GM21576 (cell line): ENCODE measurements at regions not wholly inside any gene's neighbourhood (a gene's known extent, or its start where the extent isn't known, plus 50 kb on each side); places are given as distances from the start of the nearest gene placed in this dataset.
"Not testable (repeated sequence)": the region's sequence is repeated elsewhere in the genome, so short reads cannot be mapped to it uniquely, and the experiment has no call there.

ENCODE experiments used
- ATAC-seq: cut with Tn5 transposase; IDR thresholded peaks from one replicate; pipeline ENCODE4 v1.9.1; 2021; ENCODE audit warnings: mild to moderate bottlenecking, moderate library complexity; ENCODE audit not compliant: unreplicated experiment

DNA sequence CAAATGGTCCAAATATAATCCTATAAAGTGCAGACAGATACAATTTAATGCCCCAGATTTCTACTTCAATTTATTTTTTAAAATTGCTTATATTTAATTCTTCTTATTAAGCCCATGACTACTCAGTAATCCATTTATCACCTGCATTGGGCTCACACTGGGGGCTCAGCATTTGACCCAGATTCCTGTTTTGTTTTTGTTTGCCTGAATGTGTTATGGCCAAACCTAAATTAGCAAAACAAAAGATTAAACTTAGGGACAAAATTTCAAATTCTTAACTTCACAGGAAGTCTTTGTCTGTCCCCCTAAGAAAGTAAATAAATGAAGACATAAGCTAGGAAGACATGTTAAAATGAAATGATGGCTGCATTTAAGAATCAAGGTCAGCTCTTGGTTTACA lies 322.3 kb downstream of the RMST start:
- ATAC-seq = no peak

DNA sequence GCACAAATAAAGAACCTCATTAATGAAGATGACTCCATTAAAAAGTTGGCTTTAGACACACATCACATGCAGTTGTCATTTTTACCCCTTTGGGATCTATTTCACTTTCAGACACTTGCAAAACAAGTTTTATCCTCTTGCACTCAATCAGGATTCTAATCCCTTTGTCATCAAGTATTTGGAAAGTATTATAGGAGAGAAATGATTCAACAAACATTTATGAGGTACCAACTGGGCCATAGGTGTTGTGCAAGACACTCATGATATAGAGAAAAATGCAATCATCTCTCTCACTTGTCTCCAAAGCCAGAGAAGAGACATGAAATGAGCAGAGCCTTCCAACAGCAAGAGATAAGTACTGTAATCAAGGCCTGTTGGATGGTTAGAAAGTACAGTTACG lies 327.7 kb downstream of the RMST start:
- no peak for ATAC-seq

GRCh38 chr12:97797473-97797872 lies 334.9 kb downstream of the RMST start:
- ATAC-seq = no peak

- no peak for ATAC-seq
Observed at GRCh38 chr12:97800561-97800960, 338.0 kb downstream of the RMST start.

DNA sequence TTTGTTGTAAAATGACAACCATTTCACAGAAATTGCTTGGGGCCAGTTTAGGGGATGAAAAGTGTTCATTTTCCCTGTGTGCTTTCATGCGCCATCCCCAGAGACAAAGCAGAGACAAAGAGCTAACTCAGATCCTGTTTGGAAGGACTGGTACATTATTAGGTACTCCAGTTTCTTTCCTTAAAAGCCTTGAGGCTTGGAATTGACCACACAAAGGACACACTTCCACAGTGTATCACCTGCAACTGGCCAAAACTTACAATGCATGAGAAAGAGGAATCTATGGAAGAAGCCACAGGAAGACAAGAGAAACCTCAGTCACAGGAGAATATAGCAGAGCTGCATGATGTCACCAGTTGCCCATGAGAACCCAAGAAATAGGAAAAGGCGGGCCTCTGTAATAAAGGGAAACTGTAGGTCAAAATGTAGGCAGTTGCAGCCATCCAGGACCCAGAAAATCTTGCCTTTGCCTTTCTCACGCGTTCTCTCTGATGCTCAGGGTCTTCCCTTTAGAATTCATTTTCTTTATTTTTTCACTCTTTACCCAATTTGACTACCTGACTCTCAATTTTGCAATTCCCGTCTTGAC lies 339.0 kb downstream of the RMST start:
- no peak for ATAC-seq

DNA sequence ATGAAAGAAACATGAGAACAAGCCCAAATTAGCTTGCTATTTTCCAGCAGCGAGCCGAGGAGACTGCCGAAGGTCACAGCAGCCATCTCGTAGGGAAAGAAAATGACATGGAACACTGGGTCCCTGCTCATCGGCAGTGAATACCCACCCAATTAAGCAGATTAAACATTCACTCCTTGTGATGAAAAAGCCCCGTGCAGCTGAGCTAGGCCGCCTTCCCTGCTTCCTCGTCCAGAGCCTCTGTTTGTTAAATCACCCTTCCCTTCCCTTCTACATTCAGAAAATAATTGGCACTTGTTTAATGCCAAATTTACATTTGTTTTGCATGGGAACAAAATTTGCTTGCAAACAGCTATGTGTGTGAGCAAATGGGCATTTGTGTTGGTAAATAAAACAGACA lies 342.5 kb downstream of the RMST start:
- ATAC-seq = no peak

- no peak for ATAC-seq
Observed at GRCh38 chr12:97813301-97813700, 350.7 kb downstream of the RMST start.

DNA sequence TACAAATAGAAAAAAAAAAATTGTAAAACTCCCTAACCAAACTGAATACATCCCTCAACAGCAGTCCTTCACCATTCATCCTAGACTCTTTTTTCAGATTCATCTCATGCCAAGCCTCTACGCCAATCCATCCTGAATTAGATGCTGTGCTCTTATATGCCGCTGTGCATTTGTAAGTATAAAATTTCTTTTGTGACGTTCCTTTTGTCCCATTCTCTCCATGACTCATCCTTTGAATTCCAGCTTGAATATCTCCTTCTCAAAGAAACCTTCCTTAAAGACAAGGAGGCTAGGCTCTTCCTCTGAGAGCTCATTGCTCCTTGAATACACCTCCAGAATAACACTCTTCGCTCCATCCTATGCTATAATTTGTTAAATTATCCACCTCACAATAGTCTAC lies 359.2 kb downstream of the RMST start:
- ATAC-seq = no peak

DNA sequence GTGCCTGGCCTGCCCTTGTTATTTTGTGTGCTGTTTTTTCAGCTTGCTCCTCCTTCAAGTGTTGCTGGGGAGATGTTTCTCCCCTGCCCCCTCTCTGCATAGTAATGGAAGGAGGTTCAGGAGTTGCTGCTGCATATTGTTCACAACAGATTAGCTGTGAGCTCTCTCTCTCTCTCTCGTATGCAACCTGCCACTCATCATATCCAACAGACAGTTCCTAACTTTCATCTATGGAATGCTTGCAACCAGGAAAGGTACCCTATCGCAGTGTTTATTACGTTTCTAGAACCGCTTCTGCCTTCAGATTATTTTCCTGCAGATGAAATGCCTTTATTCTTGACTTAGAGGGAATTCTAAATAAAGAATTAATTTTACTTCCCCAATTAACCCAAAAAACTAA lies 372.9 kb downstream of the RMST start:
- no peak for ATAC-seq

GRCh38 chr12:97837401-97837800 lies 374.8 kb downstream of the RMST start:
- no peak for ATAC-seq

DNA sequence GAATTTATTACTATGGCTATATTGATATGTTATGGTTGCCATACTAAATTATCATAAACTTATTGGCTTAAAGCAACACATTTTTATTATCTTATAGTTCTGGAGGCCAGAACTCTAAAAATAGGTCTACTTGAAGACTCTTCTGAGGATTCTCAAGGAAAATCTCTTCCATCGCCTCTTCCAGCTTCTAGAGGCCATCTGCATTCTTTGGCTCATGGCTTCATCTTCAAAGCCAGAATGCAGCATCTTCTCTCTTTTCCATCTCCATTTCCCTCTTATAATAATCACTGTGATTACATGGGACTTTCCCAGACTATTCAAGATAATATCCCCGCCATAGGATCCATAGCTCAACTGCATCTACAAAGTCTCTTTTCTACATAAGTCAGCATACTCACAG lies 385.4 kb downstream of the RMST start:
- no peak for ATAC-seq

DNA sequence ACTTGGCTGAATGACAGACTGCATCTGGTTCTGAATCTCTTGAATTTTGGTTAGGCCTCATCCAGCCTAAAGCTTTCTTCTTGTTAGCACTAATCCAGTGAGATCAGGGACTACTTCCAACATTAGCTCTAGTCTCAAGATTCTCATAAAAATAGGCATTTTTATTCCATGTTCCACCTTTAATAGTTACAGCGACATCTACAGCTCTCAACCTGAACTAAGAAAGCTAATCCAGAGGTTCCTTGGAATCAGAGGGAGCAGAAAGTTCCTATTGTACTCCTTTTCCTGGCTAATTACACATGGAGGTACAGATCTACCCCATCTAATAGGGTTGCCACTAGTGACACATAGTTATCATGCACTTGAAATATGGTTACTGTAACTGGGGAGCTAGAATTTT lies 391.9 kb downstream of the RMST start:
- no peak for ATAC-seq

- ATAC-seq = no peak
Observed at GRCh38 chr12:97862072-97862471, 399.5 kb downstream of the RMST start.

- no peak for ATAC-seq
Observed at GRCh38 chr12:97875064-97875463, 412.5 kb downstream of the RMST start.

GRCh38 chr12:97876780-97877179 lies 414.2 kb downstream of the RMST start:
- ATAC-seq = no peak

DNA sequence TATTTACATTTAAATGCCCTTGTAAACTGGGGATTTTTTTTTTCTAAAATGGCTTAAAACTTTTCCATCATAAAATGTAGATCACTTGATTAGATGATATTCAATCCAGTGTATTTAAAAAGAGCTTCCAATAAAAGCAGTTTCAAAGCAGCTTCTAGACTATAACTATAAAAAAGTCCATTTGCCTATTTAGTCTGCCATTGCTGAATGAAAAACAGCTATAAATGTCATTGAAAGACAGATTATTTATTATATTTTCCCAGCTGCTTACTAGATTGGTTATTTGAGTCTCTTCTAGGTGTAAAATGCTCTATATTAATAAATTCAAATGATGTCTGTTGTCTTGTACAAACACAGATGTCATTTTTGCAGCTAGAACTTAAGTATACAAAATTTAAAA lies 414.8 kb downstream of the RMST start:
- ATAC-seq = no peak

DNA sequence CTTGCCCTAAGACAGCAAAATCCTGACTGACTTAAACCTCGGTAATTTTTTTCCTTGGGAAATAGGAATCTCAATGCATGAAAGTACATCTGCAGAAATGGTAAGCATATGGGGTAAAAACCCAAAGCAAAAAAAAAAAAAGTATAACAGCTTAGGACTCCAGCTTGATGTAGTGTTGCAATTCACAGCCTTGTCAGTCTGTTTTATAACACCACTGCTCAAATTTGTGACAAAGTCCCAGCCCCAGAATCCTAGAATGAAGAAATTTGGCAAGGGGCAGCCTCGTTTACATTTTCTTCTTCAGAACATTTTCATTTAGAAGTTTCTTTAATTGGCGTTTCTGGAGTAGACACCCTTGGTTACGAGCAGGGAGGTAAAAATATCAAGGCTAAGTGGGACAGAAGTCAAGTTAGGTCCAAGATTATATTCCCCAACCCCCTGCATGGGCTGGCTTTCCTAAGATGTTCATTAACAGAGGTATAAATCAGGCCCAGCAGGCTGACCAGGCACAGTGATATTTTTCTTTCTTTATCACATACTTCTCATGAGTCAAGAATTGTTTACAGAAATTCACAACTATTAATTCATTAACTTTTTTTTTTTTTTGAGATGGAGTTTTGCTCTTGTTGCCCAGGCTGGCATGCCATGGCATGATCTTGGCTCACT lies 424.0 kb downstream of the RMST start:
- no peak for ATAC-seq

DNA sequence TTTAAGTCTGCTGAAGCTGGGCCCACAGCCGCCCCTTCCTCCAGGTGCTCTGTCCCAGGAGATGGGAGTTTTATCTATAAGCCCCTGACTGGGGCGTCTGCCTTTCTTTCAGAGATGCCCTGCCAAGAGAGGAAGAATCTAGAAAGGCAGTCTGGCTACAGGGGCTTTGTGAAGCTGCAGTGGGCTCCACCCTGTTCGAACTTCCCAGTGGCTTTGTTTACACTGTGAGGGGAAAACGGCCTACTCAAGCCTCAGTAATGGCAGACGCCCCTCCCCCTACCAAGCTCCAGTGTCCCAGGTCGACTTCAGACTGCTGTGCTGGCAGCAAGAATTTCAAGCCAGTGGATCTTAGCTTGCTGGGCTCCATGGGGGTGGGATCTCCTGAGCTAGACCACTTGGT lies 435.3 kb downstream of the RMST start:
- ATAC-seq = not testable (repeated sequence)

- ATAC-seq = no peak
Observed at GRCh38 chr12:97899529-97899928, 436.9 kb downstream of the RMST start.

GRCh38 chr12:97899956-97900355 lies 437.4 kb downstream of the RMST start:
- ATAC-seq = no peak

DNA sequence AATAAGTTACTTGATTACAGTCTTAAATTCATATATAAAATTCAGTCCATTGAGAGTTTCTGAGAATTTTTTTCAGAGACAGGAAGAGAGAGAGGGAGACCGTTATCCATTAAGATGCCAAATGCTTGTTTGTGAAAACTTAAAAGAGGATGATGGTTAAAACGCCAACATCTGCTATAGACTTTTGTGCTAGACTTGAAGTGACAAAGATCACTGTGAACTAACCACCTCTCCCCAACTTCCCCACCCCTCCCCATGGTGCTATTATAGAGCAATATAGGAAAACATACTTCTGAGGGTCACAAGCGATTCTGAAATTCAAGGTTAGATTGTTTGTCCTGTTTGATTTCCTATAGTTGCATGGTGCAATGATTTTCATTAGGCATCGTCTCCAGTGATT lies 440.8 kb downstream of the RMST start:
- no peak for ATAC-seq

DNA sequence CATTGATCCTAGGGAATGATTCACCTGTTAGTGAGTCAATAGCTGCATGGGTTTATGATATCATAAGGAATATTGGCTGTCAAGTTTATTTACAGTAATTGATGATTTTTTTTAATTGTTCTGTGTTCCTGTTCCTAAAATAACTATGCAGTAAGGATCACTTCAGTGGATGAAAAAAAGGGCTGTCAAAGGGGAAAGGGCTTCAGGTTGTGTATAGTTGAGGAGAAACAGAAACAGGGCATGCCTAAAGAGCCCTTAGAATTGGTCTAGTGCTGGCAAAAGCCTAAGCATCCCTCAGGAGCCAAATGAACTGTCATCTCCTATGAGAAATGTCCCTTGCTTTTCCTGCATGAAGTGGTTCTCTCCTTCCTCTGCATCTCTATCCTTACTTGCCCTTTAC lies 444.9 kb downstream of the RMST start:
- ATAC-seq = no peak

- no peak for ATAC-seq
Observed at GRCh38 chr12:97910559-97910958, 448.0 kb downstream of the RMST start.
